ENCODE measurements at regions not wholly inside any gene's neighbourhood (a gene's known extent, or its start where the extent isn't known, plus 50 kb on each side); places are given as distances from the start of the nearest gene placed in this dataset.

DNA sequence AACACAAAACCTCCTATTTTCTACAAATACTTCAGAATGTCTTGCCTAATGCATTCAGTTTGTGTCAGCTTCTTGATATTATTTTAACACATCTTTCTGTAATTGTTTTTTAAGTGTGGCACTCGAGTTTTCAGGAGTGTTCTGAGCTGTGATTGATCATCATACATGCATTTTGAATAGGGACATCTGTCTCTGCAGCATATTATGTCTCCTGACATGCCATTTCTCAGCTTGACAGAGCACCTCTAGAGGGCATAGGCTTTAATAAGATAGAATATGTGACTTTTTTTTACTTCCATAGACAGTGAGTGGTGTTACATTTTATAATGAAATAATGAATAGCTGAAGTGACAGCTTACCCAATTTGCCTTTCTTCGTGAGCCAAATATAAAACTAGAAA is 219.2 kb upstream of the HDAC9 start:
- 40% methylated on average over 1 of the region's 2 CpGs for WGBS
- Histone ChIP-seq H3K4ac (ENCODE audit: low read depth in 1 of 2, low read length in 2 of 2) (no peak overlapping the region), H3K27ac (ENCODE audit: low read length, poor library complexity, severe bottlenecking) (no peak overlapping the region)

DNA sequence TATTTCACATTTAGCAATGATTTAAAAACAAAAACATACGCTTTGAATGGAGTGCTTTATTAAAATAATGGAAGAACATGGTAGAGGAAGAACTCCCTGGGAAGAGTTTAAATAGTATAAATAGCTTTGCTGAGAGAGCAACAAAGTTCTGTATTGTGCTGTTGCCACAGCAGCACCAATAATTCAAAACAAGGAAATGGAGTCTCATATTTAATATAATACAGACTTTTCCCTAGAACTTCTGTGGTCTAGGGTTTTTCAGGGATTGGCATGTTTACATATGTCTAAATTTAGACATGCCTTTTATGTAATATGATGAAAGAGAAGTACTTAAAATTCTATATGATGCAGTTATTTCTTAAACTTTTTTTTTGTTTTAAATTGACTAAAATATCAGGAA is 217.2 kb upstream of the HDAC9 start:
- Histone ChIP-seq H3K18ac (ENCODE audit: low read depth in 1 of 2, low read length in 2 of 2) (no peak overlapping the region), H3K9ac (ENCODE audit: low read length) (no peak overlapping the region), H2AFZ (ENCODE audit: low read depth, low read length) (no peak overlapping the region), H3K14ac (ENCODE audit: low read length in 2 of 2) (no peak overlapping the region), H3K79me1 (replicated peaks; ENCODE audit: low read length, poor library complexity, severe bottlenecking) (no peaks in the 10 kb centered on the region), H3K4ac (ENCODE audit: low read depth in 1 of 2, low read length in 2 of 2) (no peak overlapping the region), H3K27me3 (ENCODE audit: control insufficient read depth in 1 of 2, insufficient read depth in 1 of 2, low read length in 2 of 2) (no peaks in the 10 kb centered on the region), H3K4me1 (ENCODE audit: control insufficient read depth, insufficient read depth, low read depth, low read length) (no peaks in the 10 kb centered on the region), H3K4me2 (ENCODE audit: low read length, poor library complexity, severe bottlenecking) (no peak overlapping the region), H3K36me3 (ENCODE audit: control insufficient read depth in 1 of 2, insufficient read depth in 2 of 2, low read depth in 1 of 2, low read length in 2 of 2) (no peaks in the 10 kb centered on the region), H2BK15ac (ENCODE audit: low read depth, poor library complexity, severe bottlenecking) (no peak overlapping the region), H3K27ac (ENCODE audit: low read length, poor library complexity, severe bottlenecking) (no peak overlapping the region), H4K91ac (ENCODE audit: low read length) (no peak overlapping the region), H2BK120ac (ENCODE audit: low read depth, low read length) (no peak overlapping the region), H4K8ac (ENCODE audit: low read length) (no peak overlapping the region), H3K4me3 (ENCODE audit: insufficient read depth in 1 of 2, low read depth in 1 of 2, low read length in 2 of 2) (no peak overlapping the region), H2BK5ac (ENCODE audit: low read depth, low read length, poor library complexity, severe bottlenecking) (no peak overlapping the region), H2AK5ac (ENCODE audit: low read length, severe bottlenecking) (no peak overlapping the region), H3K9me3 (ENCODE audit: control insufficient read depth, low read length) (no peaks in the 10 kb centered on the region), H2BK12ac (ENCODE audit: low read length in 2 of 2) (no peak overlapping the region), H3K23ac (ENCODE audit: low read length in 2 of 2) (no peak overlapping the region)
- DNase-seq, result no peak
- WGBS, result 100% methylated on average over 1 of the region's 1 CpG

More for the DNA sequence above, 219.2 kb upstream of the HDAC9 start:
- Histone ChIP-seq H4K91ac (ENCODE audit: low read length) (no peak overlapping the region), H3K9me3 (ENCODE audit: control insufficient read depth, low read length) (no peaks in the 10 kb centered on the region), H3K79me1 (replicated peaks; ENCODE audit: low read length, poor library complexity, severe bottlenecking) (no peaks in the 10 kb centered on the region), H3K27me3 (ENCODE audit: control insufficient read depth in 1 of 2, insufficient read depth in 1 of 2, low read length in 2 of 2) (no peaks in the 10 kb centered on the region), H3K4me2 (ENCODE audit: low read length, poor library complexity, severe bottlenecking) (no peak overlapping the region), H3K23ac (ENCODE audit: low read length in 2 of 2) (no peak overlapping the region), H2BK15ac (ENCODE audit: low read depth, poor library complexity, severe bottlenecking) (no peak overlapping the region), H3K36me3 (ENCODE audit: control insufficient read depth in 1 of 2, insufficient read depth in 2 of 2, low read depth in 1 of 2, low read length in 2 of 2) (no peaks in the 10 kb centered on the region), H3K14ac (ENCODE audit: low read length in 2 of 2) (no peak overlapping the region), H2BK5ac (ENCODE audit: low read depth, low read length, poor library complexity, severe bottlenecking) (no peak overlapping the region), H2AFZ (ENCODE audit: low read depth, low read length) (no peak overlapping the region), H2AK5ac (ENCODE audit: low read length, severe bottlenecking) (no peak overlapping the region), H3K9ac (ENCODE audit: low read length) (no peak overlapping the region), H3K18ac (ENCODE audit: low read depth in 1 of 2, low read length in 2 of 2) (no peak overlapping the region), H2BK12ac (ENCODE audit: low read length in 2 of 2) (no peak overlapping the region), H3K4me1 (ENCODE audit: control insufficient read depth, insufficient read depth, low read depth, low read length) (no peaks in the 10 kb centered on the region), H4K8ac (ENCODE audit: low read length) (no peak overlapping the region), H3K4me3 (ENCODE audit: insufficient read depth in 1 of 2, low read depth in 1 of 2, low read length in 2 of 2) (no peak overlapping the region), H2BK120ac (ENCODE audit: low read depth, low read length) (no peak overlapping the region)
- DNase-seq, result no peak

DNA sequence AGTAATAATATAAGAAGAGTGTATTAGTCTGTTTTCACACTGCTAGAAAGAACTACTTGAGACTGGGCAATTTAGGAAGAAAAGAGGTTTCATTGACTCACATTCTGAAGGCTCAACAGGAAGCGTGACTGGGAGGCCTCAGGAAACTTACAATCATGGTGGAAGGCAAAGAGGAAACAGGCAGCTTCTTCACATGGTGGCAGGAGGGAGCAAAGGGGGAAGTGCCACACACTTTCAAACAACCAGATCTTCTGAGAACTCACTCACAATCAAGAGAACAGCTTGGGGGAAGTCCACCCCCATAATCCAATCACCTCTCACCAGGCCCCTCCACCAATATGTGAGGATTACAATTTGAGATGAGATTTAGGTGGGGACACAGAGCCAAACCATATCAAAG is 212.5 kb upstream of the HDAC9 start:
- Histone ChIP-seq H2BK15ac (ENCODE audit: low read depth, poor library complexity, severe bottlenecking) (no peak overlapping the region), H2AK5ac (ENCODE audit: low read length, severe bottlenecking) (no peak overlapping the region), H4K8ac (ENCODE audit: low read length) (no peak overlapping the region), H2BK5ac (ENCODE audit: low read depth, low read length, poor library complexity, severe bottlenecking) (no peak overlapping the region), H3K4ac (ENCODE audit: low read depth in 1 of 2, low read length in 2 of 2) (no peak overlapping the region), H3K27me3 (ENCODE audit: control insufficient read depth in 1 of 2, insufficient read depth in 1 of 2, low read length in 2 of 2) (no peaks in the 10 kb centered on the region), H3K4me3 (ENCODE audit: insufficient read depth in 1 of 2, low read depth in 1 of 2, low read length in 2 of 2) (no peak overlapping the region), H3K9me3 (ENCODE audit: control insufficient read depth, low read length) (no peaks in the 10 kb centered on the region), H2AFZ (ENCODE audit: low read depth, low read length) (no peak overlapping the region), H4K91ac (ENCODE audit: low read length) (no peak overlapping the region), H3K14ac (ENCODE audit: low read length in 2 of 2) (no peak overlapping the region), H3K9ac (ENCODE audit: low read length) (no peak overlapping the region), H3K4me2 (ENCODE audit: low read length, poor library complexity, severe bottlenecking) (no peak overlapping the region), H3K79me1 (replicated peaks; ENCODE audit: low read length, poor library complexity, severe bottlenecking) (no peaks in the 10 kb centered on the region), H3K18ac (ENCODE audit: low read depth in 1 of 2, low read length in 2 of 2) (no peak overlapping the region), H3K27ac (ENCODE audit: low read length, poor library complexity, severe bottlenecking) (no peak overlapping the region), H3K36me3 (ENCODE audit: control insufficient read depth in 1 of 2, insufficient read depth in 2 of 2, low read depth in 1 of 2, low read length in 2 of 2) (no peaks in the 10 kb centered on the region), H2BK12ac (ENCODE audit: low read length in 2 of 2) (no peak overlapping the region), H2BK120ac (ENCODE audit: low read depth, low read length) (no peak overlapping the region), H3K4me1 (ENCODE audit: control insufficient read depth, insufficient read depth, low read depth, low read length) (no peaks in the 10 kb centered on the region), H3K23ac (ENCODE audit: low read length in 2 of 2) (no peak overlapping the region)
- no peak for DNase-seq
- 0% methylated on average over 1 of the region's 1 CpG for WGBS

DNA sequence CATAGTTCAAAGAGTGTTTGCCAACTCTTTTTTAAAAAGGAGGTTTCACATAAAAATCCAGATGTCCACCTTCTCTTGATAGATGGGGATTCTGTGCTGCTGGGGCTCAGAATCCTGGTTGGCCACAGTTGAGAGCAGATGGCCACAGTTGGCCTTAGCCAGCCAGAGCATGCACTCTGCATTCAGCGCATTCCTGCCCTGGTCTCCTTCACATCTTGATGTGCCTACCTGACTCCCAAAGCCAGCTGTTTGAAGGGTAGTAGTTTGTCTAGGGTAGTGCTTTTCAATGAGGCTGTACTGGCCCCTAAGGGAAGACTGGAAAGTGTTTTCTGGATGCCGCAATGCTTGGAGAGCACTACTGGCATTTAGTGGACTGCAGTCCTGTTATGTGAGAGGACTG is 208.1 kb upstream of the HDAC9 start:
- H2BK5ac ChIP-seq (ENCODE audit: low read depth, low read length, poor library complexity, severe bottlenecking), result no peak overlapping the region
- no peak overlapping the region for H2BK12ac ChIP-seq (ENCODE audit: low read length in 2 of 2)
- H3K27ac ChIP-seq (ENCODE audit: low read length, poor library complexity, severe bottlenecking), result no peak overlapping the region
- H3K27me3 ChIP-seq (ENCODE audit: control insufficient read depth in 1 of 2, insufficient read depth in 1 of 2, low read length in 2 of 2), result no peaks in the 10 kb centered on the region
- no peak overlapping the region for H2BK15ac ChIP-seq (ENCODE audit: low read depth, poor library complexity, severe bottlenecking)
- no peak overlapping the region for H4K8ac ChIP-seq (ENCODE audit: low read length)
- DNase-seq, result no peak
- H3K23ac ChIP-seq (ENCODE audit: low read length in 2 of 2), result no peak overlapping the region
- H2BK120ac ChIP-seq (ENCODE audit: low read depth, low read length), result no peak overlapping the region
- H3K4me2 ChIP-seq (ENCODE audit: low read length, poor library complexity, severe bottlenecking), result no peak overlapping the region
- H3K4me3 ChIP-seq (ENCODE audit: insufficient read depth in 1 of 2, low read depth in 1 of 2, low read length in 2 of 2), result no peak overlapping the region
- no peak overlapping the region for H2AFZ ChIP-seq (ENCODE audit: low read depth, low read length)
- H3K79me1 ChIP-seq (replicated peaks; ENCODE audit: low read length, poor library complexity, severe bottlenecking), result no peaks in the 10 kb centered on the region
- no peak overlapping the region for H4K91ac ChIP-seq (ENCODE audit: low read length)
- no peak overlapping the region for H3K14ac ChIP-seq (ENCODE audit: low read length in 2 of 2)
- H3K9ac ChIP-seq (ENCODE audit: low read length), result no peak overlapping the region
- no peak overlapping the region for H2AK5ac ChIP-seq (ENCODE audit: low read length, severe bottlenecking)
- no peaks in the 10 kb centered on the region for H3K9me3 ChIP-seq (ENCODE audit: control insufficient read depth, low read length)
- 94% methylated on average over 1 of the region's 2 CpGs for WGBS
- no peaks in the 10 kb centered on the region for H3K36me3 ChIP-seq (ENCODE audit: control insufficient read depth in 1 of 2, insufficient read depth in 2 of 2, low read depth in 1 of 2, low read length in 2 of 2)
- no peaks in the 10 kb centered on the region for H3K4me1 ChIP-seq (ENCODE audit: control insufficient read depth, insufficient read depth, low read depth, low read length)
- no peak overlapping the region for H3K18ac ChIP-seq (ENCODE audit: low read depth in 1 of 2, low read length in 2 of 2)
- no peak overlapping the region for H3K4ac ChIP-seq (ENCODE audit: low read depth in 1 of 2, low read length in 2 of 2)
